Ovary (tissue), 3 donors: ENCODE measurements at regions not wholly inside any gene's neighbourhood (a gene's known extent, or its start where the extent isn't known, plus 50 kb on each side); places are given as distances from the start of the nearest gene placed in this dataset.

Experiments used
- CTCF ChIP-seq, 3 donors: fragments of 450-650 bp in 2 of 3; fragments of 200-600 bp in 1 of 3; IDR thresholded peaks; one replicate each; pipeline versions ENCODE4 v1.5.1 to v1.8.0; 2016 to 2022; ENCODE audit warnings: antibody characterized with exemption in 3 of 3, mild to moderate bottlenecking in 1 of 3
- POLR2A ChIP-seq: fragments of 450-650 bp; IDR thresholded peaks from one replicate; pipeline ENCODE4 v1.6.1; 2017; ENCODE audit warnings: antibody characterized with exemption, mild to moderate bottlenecking, moderate library complexity
- donor health status: DM: no; HTN: no; CAD: no.

- TF ChIP-seq CTCF (IDR thresholded peaks at IDR 0.05) (no peak), POLR2A (no peak)
These were observed 304.5 kb upstream of the FZD8 start for GRCh38 chr10:35946556-35946955.
